H7 (cell line): ENCODE measurements at regions not wholly inside any gene's neighbourhood (a gene's known extent, or its start where the extent isn't known, plus 50 kb on each side); places are given as distances from the start of the nearest gene placed in this dataset.

Source experiments
- DNase-seq: peaks from one replicate; pipeline ENCODE4 v3.0.0; 2012
- H3K27me3 ChIP-seq: 2 replicates; pipeline ENCODE4 v1.6.0; 2011; ENCODE audit warnings: mild to moderate bottlenecking, low read length; ENCODE audit not compliant: control insufficient read depth, insufficient read depth
- H3K36me3 ChIP-seq: replicated peaks from 2 replicates; pipeline ENCODE4 v1.5.1; 2011; ENCODE audit warnings: low read length; ENCODE audit not compliant: control insufficient read depth, insufficient read depth
- H3K4me3 ChIP-seq: 2 replicates; pipeline ENCODE4 v1.5.1; 2011; ENCODE audit warnings: low read depth, mild to moderate bottlenecking, control low read depth, low read length, moderate library complexity; ENCODE audit not compliant: insufficient read depth

DNA sequence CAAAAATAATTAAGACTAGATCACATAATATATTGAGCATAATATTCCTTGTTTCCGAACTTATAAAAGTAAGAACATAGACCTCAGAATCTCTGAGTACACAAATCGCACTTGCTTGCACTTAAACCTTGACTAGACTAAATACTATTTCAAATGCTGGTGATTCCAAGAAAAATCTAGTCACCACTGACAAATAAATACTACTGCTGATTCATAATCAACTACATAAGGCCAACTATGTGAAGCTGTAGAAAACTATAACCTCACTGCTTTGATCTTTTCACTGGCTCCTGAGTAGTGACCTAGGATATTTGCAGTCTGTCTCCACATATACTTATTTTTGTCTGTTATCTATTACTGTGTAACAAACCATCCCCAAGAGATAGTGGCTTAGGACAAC, 245.4 kb downstream of the DIO2 start:
- H3K4me3 ChIP-seq: no peak overlapping the region
- no peak for DNase-seq

DNA sequence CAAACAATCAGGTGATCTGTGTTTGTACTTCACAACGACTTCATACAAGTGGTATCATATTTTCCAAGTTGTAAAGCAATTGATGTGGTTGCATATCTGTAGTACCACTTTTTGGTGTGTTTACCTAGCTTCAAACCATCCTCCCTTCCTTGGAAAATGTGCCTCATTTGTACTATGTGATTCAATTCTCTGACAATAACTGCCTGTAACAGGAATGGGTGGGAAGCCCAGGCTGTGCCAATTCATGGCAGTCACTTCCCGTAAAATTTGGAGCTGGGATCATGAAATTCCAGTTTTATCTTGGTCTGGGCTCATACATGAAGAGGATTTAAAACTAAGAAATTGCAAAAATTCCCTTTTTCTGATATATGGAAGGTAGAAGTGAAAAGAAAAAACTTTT, 250.1 kb downstream of the DIO2 start:
- no peaks in the 10 kb centered on the region for H3K27me3 ChIP-seq
- H3K36me3 ChIP-seq: no peaks in the 10 kb centered on the region
- DNase-seq: no peak
- H3K4me3 ChIP-seq: no peak overlapping the region

More for the DNA sequence above, 245.4 kb downstream of the DIO2 start:
- Histone ChIP-seq H3K27me3 (no peaks in the 10 kb centered on the region), H3K36me3 (no peaks in the 10 kb centered on the region)

DNA sequence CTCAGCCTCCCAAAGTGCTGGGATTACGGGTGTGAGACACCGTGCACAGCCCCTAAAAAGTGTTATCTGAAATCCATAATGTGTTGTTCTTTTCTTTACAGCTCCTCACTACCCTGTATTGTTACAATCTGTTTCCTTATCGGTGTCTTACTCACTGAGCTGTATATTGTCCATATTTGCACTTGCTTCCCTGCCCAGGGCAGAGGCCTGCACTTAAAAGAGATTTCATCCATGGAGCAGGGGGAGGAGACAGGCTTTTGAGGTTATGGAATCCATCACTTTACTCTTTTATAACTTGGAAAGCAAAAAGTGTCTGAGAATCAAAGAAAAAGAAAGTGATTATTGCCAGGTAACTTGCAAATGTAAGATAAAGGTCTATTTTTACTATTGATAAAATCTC, 251.0 kb downstream of the DIO2 start:
- Histone ChIP-seq H3K27me3 (no peaks in the 10 kb centered on the region), H3K4me3 (no peak overlapping the region), H3K36me3 (no peaks in the 10 kb centered on the region)
- no peak for DNase-seq

GRCh38 chr14:79951572-79951971, 259.7 kb downstream of the DIO2 start:
- no peaks in the 10 kb centered on the region for H3K36me3 ChIP-seq
- DNase-seq: no peak

GRCh38 chr14:79949906-79950305, 261.4 kb downstream of the DIO2 start:
- Histone ChIP-seq H3K4me3 (no peak overlapping the region), H3K36me3 (no peaks in the 10 kb centered on the region), H3K27me3 (no peaks in the 10 kb centered on the region)
- no peak for DNase-seq

More at GRCh38 chr14:79951572-79951971, 259.7 kb downstream of the DIO2 start:
- no peaks in the 10 kb centered on the region for H3K27me3 ChIP-seq
- H3K4me3 ChIP-seq: no peak overlapping the region

DNA sequence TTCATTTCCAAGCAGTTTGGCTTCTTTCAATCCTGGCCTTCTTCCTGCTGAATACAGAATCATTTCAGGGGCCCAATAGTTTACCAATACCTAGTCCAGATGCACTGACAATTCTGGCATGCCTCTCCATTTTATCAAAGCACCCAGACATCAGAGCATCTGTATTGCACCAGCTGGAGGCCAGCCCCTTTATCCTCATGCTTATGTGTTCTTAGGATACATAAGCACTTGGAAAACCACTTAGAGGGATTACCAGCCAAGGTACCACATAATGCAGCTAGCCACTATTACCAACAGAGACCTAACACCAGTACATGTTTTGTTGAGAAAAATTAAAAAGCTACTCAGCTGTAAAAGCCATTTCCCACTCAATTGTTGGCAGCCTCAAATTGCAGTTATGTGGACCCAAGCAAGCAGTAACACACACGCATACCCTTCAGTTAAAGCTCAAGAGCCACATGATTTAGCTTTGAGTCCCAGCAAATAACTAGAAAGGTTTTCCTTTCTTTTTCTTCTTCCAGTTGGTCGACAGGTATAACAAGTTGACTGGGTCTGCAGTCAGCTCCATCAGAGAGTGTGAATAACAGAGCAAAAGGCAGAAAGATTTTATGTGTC, 263.8 kb downstream of the DIO2 start:
- no peaks in the 10 kb centered on the region for H3K27me3 ChIP-seq
- DNase-seq: no peak
- no peak overlapping the region for H3K4me3 ChIP-seq
- no peaks in the 10 kb centered on the region for H3K36me3 ChIP-seq

- no peaks in the 10 kb centered on the region for H3K36me3 ChIP-seq
- no peak overlapping the region for H3K4me3 ChIP-seq
- no peak for DNase-seq
- H3K27me3 ChIP-seq: no peaks in the 10 kb centered on the region
Observed at GRCh38 chr14:79939235-79939634, 272.1 kb downstream of the DIO2 start.

DNA sequence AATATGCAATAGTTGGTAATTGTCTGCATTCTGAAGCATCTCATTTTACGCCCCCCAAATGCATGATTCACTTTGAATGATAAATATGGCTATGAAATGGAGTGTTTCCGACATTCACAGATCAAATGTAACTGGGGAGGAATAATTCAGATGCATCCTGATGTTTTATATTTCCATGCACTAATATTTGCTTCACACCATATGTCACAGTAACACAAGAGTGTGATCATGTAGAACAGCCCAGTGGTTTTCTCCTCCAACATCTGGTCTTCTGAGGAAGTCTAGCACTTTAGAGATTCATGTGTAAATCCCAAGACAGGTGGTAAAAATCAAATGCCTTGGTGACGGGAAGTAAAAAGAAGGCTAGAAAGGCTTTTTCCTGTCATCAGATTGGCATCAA, 273.1 kb downstream of the DIO2 start:
- Histone ChIP-seq H3K4me3 (no peak overlapping the region), H3K27me3 (no peaks in the 10 kb centered on the region), H3K36me3 (no peaks in the 10 kb centered on the region)
- DNase-seq: no peak

GRCh38 chr14:79937433-79937832, 273.9 kb downstream of the DIO2 start:
- Histone ChIP-seq H3K4me3 (no peak overlapping the region), H3K36me3 (no peaks in the 10 kb centered on the region), H3K27me3 (no peaks in the 10 kb centered on the region)
- no peak for DNase-seq

- no peak overlapping the region for H3K4me3 ChIP-seq
- no peak for DNase-seq
- no peaks in the 10 kb centered on the region for H3K27me3 ChIP-seq
- H3K36me3 ChIP-seq: no peaks in the 10 kb centered on the region
Observed at GRCh38 chr14:79924551-79924950, 286.8 kb downstream of the DIO2 start.

- H3K36me3 ChIP-seq: no peaks in the 10 kb centered on the region
Observed at GRCh38 chr14:79920180-79920692, 291.1 kb downstream of the DIO2 start.

More at GRCh38 chr14:79920180-79920692, 291.1 kb downstream of the DIO2 start:
- no peak for DNase-seq
- H3K4me3 ChIP-seq: no peak overlapping the region
- no peaks in the 10 kb centered on the region for H3K27me3 ChIP-seq
